ENCODE measurements at regions not wholly inside any gene's neighbourhood (a gene's known extent, or its start where the extent isn't known, plus 50 kb on each side); places are given as distances from the start of the nearest gene placed in this dataset.

DNA sequence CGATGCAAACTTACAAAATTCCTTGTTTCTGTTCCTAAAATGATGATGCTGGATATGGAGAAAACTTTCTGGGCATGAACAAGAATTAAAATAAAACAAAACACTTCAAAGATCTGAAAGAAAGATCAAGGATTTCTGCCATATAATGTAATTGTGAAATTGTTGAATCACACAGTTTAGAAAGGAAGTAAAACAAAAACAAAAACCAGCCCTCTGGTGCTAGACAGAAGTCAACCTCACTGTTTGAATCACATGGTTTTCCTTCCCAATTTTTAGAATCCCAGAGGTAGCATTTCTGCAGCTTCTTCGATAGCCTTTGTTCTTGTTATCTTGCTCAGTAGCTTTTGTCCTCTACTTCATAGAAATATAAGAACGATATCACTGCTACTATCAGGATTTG is 118.2 kb upstream of the ARGLU1 start:
- Histone ChIP-seq H3K79me2 (ENCODE audit: insufficient read depth, low read length) (no peaks in the 10 kb centered on the region), H3K9me2 (replicated peaks; ENCODE audit: insufficient read depth, low read length) (no peaks in the 10 kb centered on the region), H2AFZ (ENCODE audit: low read depth, low read length, severe bottlenecking) (no peak overlapping the region), H4K20me1 (ENCODE audit: low read depth, low read length) (no peaks in the 10 kb centered on the region), H3K9me3 (ENCODE audit: insufficient read depth, low read length) (no peaks in the 10 kb centered on the region), H3F3A (ENCODE audit: insufficient read depth) (no peaks in the 10 kb centered on the region), H3K9ac (ENCODE audit: low read length) (no peak overlapping the region), H3K27ac (ENCODE audit: low read depth, low read length) (no peak overlapping the region), H3K4me2 (ENCODE audit: low read depth, low read length, poor library complexity, severe bottlenecking) (no peak overlapping the region), H3K27me3 (ENCODE audit: low read length) (no peaks in the 10 kb centered on the region), H3K36me3 (ENCODE audit: low read length) (no peaks in the 10 kb centered on the region), H3K4me3 (ENCODE audit: insufficient read depth, low read length, poor library complexity, severe bottlenecking) (no peak overlapping the region)
- TF ChIP-seq CTCF (IDR thresholded peaks at IDR 0.05; ENCODE audit: insufficient read depth, low read length, poor library complexity, severe bottlenecking), result no peak
- TF ChIP-seq EZH2phosphoT487 (conservative IDR thresholded peaks at IDR 0.05; ENCODE audit: low read length), result no peak

- Histone ChIP-seq H3F3A (ENCODE audit: insufficient read depth) (no peaks in the 10 kb centered on the region), H3K9me3 (ENCODE audit: insufficient read depth, low read length) (no peaks in the 10 kb centered on the region), H4K20me1 (ENCODE audit: low read depth, low read length) (no peaks in the 10 kb centered on the region), H3K27ac (ENCODE audit: low read depth, low read length) (no peak overlapping the region), H3K9ac (ENCODE audit: low read length) (no peak overlapping the region), H2AFZ (ENCODE audit: low read depth, low read length, severe bottlenecking) (no peak overlapping the region), H3K36me3 (ENCODE audit: low read length) (no peaks in the 10 kb centered on the region), H3K79me2 (ENCODE audit: insufficient read depth, low read length) (no peaks in the 10 kb centered on the region), H3K4me2 (ENCODE audit: low read depth, low read length, poor library complexity, severe bottlenecking) (no peak overlapping the region), H3K4me3 (ENCODE audit: insufficient read depth, low read length, poor library complexity, severe bottlenecking) (no peak overlapping the region), H3K9me2 (replicated peaks; ENCODE audit: insufficient read depth, low read length) (no peaks in the 10 kb centered on the region), H3K27me3 (ENCODE audit: low read length) (no peaks in the 10 kb centered on the region)
- TF ChIP-seq CTCF (IDR thresholded peaks at IDR 0.05; ENCODE audit: insufficient read depth, low read length, poor library complexity, severe bottlenecking) (no peak), EZH2phosphoT487 (conservative IDR thresholded peaks at IDR 0.05; ENCODE audit: low read length) (no peak)
Observed at GRCh38 chr13:106685143-106685542, 117.2 kb upstream of the ARGLU1 start.

DNA sequence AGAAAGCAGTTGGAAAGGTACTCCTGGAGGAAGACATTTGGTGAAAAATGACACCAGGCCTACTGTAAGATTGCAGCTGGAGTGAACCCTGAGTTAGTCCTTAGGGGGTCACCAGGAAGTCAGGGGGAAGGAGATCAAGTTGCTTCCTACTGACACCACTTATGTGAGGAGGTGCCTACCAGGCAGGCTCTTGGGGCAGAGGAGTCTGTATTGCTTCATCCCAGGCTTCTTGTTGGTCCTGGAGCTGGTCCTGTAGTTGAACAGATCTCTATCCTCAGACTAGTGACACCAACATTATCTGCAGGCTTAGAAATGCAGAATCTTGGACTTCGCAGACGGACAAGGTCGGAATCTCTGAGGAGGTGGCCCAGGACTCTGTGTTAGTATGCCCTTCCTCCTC is 116.0 kb upstream of the ARGLU1 start:
- Histone ChIP-seq H3F3A (ENCODE audit: insufficient read depth) (no peaks in the 10 kb centered on the region), H4K20me1 (ENCODE audit: low read depth, low read length) (no peaks in the 10 kb centered on the region), H3K9me3 (ENCODE audit: insufficient read depth, low read length) (no peaks in the 10 kb centered on the region), H3K9ac (ENCODE audit: low read length) (no peak overlapping the region), H3K4me3 (ENCODE audit: insufficient read depth, low read length, poor library complexity, severe bottlenecking) (no peak overlapping the region), H3K27me3 (ENCODE audit: low read length) (no peaks in the 10 kb centered on the region), H3K4me2 (ENCODE audit: low read depth, low read length, poor library complexity, severe bottlenecking) (no peak overlapping the region), H3K27ac (ENCODE audit: low read depth, low read length) (no peak overlapping the region), H3K79me2 (ENCODE audit: insufficient read depth, low read length) (no peaks in the 10 kb centered on the region), H2AFZ (ENCODE audit: low read depth, low read length, severe bottlenecking) (no peak overlapping the region), H3K9me2 (replicated peaks; ENCODE audit: insufficient read depth, low read length) (no peaks in the 10 kb centered on the region), H3K36me3 (ENCODE audit: low read length) (no peaks in the 10 kb centered on the region)
- no peak for TF ChIP-seq CTCF (IDR thresholded peaks at IDR 0.05; ENCODE audit: insufficient read depth, low read length, poor library complexity, severe bottlenecking)
- TF ChIP-seq EZH2phosphoT487 (conservative IDR thresholded peaks at IDR 0.05; ENCODE audit: low read length), result no peak

- no peak overlapping the region for H2AFZ ChIP-seq (ENCODE audit: low read depth, low read length, severe bottlenecking)
- no peaks in the 10 kb centered on the region for H3K79me2 ChIP-seq (ENCODE audit: insufficient read depth, low read length)
- no peaks in the 10 kb centered on the region for H3K9me2 ChIP-seq (replicated peaks; ENCODE audit: insufficient read depth, low read length)
- H3K4me2 ChIP-seq (ENCODE audit: low read depth, low read length, poor library complexity, severe bottlenecking), result no peak overlapping the region
- no peak overlapping the region for H3K4me3 ChIP-seq (ENCODE audit: insufficient read depth, low read length, poor library complexity, severe bottlenecking)
- TF ChIP-seq CTCF (IDR thresholded peaks at IDR 0.05; ENCODE audit: insufficient read depth, low read length, poor library complexity, severe bottlenecking) (no peak), EZH2phosphoT487 (conservative IDR thresholded peaks at IDR 0.05; ENCODE audit: low read length) (no peak)
- no peaks in the 10 kb centered on the region for H3K9me3 ChIP-seq (ENCODE audit: insufficient read depth, low read length)
- no peak overlapping the region for H3K27ac ChIP-seq (ENCODE audit: low read depth, low read length)
- no peak overlapping the region for H3K9ac ChIP-seq (ENCODE audit: low read length)
- H3F3A ChIP-seq (ENCODE audit: insufficient read depth), result no peaks in the 10 kb centered on the region
- H4K20me1 ChIP-seq (ENCODE audit: low read depth, low read length), result no peaks in the 10 kb centered on the region
- H3K36me3 ChIP-seq (ENCODE audit: low read length), result no peaks in the 10 kb centered on the region
- H3K27me3 ChIP-seq (ENCODE audit: low read length), result no peaks in the 10 kb centered on the region
Observed at GRCh38 chr13:106683179-106683578, 115.2 kb upstream of the ARGLU1 start.

All from SU-DHL-6 (cell line).